GM12891 (cell line): ENCODE measurements at regions not wholly inside any gene's neighbourhood (a gene's known extent, or its start where the extent isn't known, plus 50 kb on each side); places are given as distances from the start of the nearest gene placed in this dataset.

Source experiments
- POLR2A ChIP-seq: IDR thresholded peaks from 2 replicates; pipeline ENCODE4 v1.6.1; 2011; ENCODE audit warnings: low read depth, low read length, control low read depth
- POLR2AphosphoS5 ChIP-seq: IDR thresholded peaks from 2 replicates; pipeline ENCODE4 v1.6.1; 2011; ENCODE audit warnings: low read depth, low read length, control low read depth
- POU2F2 ChIP-seq: IDR thresholded peaks from 2 replicates; pipeline ENCODE4 v1.6.1; 2011; ENCODE audit warnings: low read depth, mild to moderate bottlenecking, control low read depth, low read length, moderate library complexity
- TAF1 ChIP-seq: IDR thresholded peaks from 2 replicates; pipeline ENCODE4 v1.6.1; 2011; ENCODE audit warnings: low read depth, low read length, control low read depth

GRCh38 chr10:29171717-29172116 is 117.2 kb upstream of the LYZL1 start:
- TF ChIP-seq POLR2AphosphoS5 (no peak), POLR2A (no peak), TAF1 (no peak), POU2F2 (no peak)
